GM12892 (cell line): ENCODE measurements at regions not wholly inside any gene's neighbourhood (a gene's known extent, or its start where the extent isn't known, plus 50 kb on each side); places are given as distances from the start of the nearest gene placed in this dataset.
"Not testable (repeated sequence)": the region's sequence is repeated elsewhere in the genome, so short reads cannot be mapped to it uniquely, and the experiment has no call there.

Experiments
- DNase-seq: peaks from one replicate; pipeline ENCODE4 v3.0.0; 2011; ENCODE audit not compliant: insufficient read length
- FAIRE-seq: peaks from 2 replicates; lab custom pipeline; 2011; peaks lifted over from hg19 to GRCh38; lab: Jason Lieb, UNC
- POLR2A ChIP-seq: IDR thresholded peaks from 2 replicates; pipeline ENCODE4 v1.6.1; 2011; ENCODE audit warnings: low read depth, low read length, control low read depth
- POLR2AphosphoS5 ChIP-seq: IDR thresholded peaks from 2 replicates; pipeline ENCODE4 v1.6.1; 2011; ENCODE audit warnings: low read depth, low read length, control low read depth
- TAF1 ChIP-seq: IDR thresholded peaks from 2 replicates; pipeline ENCODE4 v1.6.1; 2011; ENCODE audit warnings: low read depth, mild to moderate bottlenecking, control low read depth, low read length, borderline replicate concordance

DNA sequence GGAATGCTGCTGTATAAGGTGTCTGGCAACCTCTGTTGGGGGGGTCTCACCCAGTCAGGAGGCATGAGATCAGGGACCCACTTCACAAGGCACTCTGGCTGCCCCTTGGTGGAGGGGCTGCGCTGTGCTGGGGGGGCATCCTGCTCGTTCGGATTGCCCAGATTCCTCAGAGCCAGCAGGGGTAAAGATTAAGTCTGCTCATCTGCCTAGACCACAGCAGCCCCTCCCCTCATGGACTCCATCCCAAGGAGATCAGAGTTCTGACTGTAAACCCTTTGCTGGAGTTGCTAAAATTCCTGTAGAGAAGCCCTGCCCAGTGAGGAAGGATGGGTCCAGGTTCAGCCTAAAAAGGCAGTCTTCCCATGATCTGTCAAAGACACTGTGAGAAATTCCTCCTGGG is 262.0 kb upstream of the C9orf72 start:
- DNase-seq, result no peak
- FAIRE-seq, result no peak
- TF ChIP-seq POLR2A, result no peak
- TF ChIP-seq POLR2AphosphoS5, result no peak
- no peak for TF ChIP-seq TAF1

DNA sequence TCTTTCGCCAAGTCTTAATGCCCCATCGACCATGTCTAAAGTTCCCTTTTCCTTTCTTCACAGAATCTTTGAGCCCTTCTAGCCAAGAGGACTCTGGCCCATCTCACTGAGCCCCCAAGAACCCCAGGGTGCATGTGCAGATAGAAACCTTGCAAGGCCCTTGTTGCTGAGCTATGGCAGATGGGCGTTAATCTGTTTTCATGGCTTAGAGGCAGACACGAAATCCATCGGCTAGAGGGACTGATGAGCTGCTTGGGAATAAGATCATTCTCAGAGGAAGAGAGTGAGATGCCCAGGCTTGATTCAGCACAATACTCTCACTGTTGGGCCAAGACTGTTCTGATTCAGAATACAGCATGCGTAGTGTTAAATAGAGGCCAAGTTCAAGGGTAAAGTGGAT is 262.5 kb upstream of the C9orf72 start:
- FAIRE-seq (no peak), DNase-seq (no peak)
- TF ChIP-seq TAF1, result no peak
- TF ChIP-seq POLR2A, result no peak
- TF ChIP-seq POLR2AphosphoS5, result no peak

DNA sequence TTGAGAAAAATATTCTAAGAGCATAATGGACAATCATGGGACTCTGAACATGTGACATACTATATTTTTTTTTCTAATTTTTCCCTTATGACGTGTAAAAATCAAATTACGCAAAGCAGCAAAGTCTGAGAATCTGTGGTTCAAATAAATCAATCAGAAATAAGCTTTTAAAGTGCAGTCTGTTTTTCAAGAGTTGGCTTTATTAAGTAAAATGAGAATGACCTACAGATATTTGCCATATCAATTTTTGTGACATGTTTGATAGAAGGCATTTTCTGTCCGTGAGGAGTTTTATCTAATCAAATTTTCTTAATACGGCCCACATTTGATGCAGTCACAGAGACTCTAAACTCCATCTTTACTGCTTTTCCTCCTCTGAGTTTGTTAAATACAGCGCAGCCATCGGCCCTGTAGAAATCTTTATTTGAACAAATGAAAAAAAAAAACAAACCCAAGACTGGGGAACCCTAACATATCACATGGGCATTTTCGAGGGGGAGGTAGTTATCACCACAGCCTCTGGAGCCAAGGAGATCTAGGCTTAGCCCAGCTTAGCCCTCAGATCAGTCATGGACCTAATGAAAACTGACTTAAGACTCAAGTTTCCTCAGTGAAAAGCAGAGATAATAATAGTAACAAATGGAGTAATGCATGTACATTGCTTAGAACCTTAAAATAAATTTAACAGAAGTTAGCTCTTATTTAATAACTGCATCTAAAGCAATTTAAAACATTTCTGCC is 263.6 kb upstream of the C9orf72 start:
- FAIRE-seq, result no peak
- no peak for TF ChIP-seq TAF1
- DNase-seq, result no peak

DNA sequence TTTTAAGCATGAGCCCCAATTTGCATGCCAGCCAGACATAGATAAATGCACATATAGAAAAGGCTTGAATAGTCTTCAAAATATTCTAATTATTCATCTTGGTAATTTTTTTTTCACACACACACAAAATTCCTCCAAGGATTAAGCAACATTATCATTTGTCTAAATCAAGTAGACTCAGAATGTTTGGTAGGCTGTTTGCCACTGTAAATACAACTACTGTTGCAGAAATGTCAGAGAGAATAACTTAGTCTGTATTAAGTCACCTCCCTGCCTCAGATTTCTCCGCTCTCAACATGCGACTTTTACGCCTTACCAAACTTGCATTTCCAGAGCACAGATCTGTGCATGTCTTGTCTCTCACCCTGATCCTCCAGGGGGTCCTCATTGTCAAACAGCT is 265.6 kb upstream of the C9orf72 start:
- TF ChIP-seq TAF1, result no peak
- no peak for TF ChIP-seq POLR2AphosphoS5
- TF ChIP-seq POLR2A, result no peak
- FAIRE-seq (no peak), DNase-seq (no peak)

DNA sequence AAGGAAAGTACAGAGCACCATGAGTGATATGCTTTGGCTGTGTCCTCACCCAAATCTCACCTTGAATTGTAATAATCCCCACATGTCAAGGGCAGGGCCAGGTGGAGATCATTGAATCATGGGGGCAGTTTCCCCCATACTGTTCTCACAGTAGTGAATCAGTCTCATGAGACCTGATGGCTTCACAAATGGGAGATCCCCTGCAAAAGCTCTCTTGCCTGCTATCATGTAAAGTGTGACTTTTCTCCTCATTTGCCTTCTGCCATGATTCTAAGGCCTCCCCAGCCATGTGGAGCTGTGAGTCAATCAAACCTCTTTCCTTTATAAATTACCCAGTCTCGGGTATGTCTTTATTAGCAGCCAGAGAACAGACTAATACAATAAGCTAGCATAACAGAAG is 266.5 kb upstream of the C9orf72 start:
- not testable (repeated sequence) for DNase-seq, FAIRE-seq

DNA sequence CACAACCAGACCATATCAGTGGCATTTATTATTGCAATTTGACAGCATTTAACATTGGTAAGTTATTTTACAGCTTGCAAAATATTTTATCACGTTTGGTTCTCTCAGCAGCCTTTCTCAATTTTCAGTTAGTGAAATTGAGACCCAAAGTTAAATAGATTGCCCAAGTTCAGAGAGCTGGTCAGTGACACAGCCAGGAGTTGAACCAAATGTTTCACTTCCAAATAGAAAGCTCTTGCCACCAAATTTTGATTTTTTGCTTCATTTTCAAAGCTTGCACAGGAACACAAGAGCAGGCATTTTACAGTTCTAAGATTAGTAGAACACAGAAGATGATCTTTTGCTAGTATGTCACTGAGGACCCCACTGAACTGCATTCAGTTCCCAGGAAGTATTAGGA is 271.5 kb upstream of the C9orf72 start:
- no peak for TF ChIP-seq TAF1
- no peak for TF ChIP-seq POLR2AphosphoS5
- TF ChIP-seq POLR2A, result no peak
- DNase-seq (no peak), FAIRE-seq (no peak)

DNA sequence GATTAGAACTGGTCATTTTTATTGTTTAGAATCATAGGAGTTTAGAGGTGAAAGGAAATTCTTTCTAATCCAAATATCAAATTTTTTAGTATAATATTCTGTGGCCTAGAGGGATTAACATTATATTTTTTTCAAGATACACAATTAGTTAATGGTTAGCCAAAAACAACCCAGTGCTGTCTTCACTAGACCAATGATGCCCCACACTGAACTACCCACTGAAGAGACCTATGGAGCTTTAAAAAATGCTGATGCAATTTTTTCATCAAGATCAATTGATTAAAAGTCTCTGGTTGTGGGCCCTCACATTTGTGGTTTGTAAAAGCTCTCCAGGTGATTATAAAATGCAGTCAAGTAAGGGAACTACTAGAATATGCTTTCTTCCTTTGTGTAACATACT is 274.1 kb upstream of the C9orf72 start:
- TF ChIP-seq POLR2AphosphoS5 (no peak), POLR2A (no peak), TAF1 (no peak)
- no peak for DNase-seq
- FAIRE-seq, result no peak

DNA sequence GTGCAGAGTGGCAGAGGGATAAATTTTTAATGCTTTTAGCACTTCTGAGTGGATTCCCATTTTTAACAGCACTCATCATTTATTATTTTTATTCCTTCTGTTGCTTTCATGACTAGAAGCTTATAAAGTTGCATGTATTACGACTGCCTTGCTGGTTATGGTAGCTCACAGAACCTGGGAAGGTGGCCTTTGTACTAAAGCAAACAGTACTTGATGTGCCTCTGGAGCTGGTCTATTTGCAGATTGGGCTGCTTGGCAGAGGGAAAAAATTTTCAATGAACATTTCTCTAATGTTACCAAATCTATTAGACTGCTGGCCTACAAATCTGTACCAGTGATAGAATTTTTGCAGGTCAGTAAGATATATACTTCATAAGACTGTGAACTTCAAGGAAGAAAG is 274.5 kb upstream of the C9orf72 start:
- DNase-seq, result no peak
- TF ChIP-seq TAF1 (no peak), POLR2A (no peak), POLR2AphosphoS5 (no peak)
- no peak for FAIRE-seq

DNA sequence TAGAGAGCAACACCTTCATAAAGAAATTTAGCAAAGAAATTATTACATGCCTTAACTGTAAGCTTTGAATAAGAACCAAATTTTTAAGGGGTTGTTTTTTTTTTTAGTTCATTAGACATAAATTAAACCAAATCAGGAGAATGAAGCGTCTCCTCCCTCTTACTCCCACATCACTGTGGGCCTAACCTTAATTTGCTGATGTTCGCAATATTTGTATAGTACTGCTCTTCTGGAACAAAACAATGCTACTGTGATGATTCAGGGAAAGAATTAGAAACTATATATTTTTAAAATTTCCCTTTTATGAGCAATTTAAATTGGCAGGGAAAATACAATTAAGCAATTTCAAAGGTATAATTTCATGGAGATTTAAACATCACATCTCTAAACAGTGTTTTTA is 275.0 kb upstream of the C9orf72 start:
- no peak for TF ChIP-seq TAF1
- no peak for TF ChIP-seq POLR2A
- no peak for TF ChIP-seq POLR2AphosphoS5
- no peak for FAIRE-seq
- no peak for DNase-seq

DNA sequence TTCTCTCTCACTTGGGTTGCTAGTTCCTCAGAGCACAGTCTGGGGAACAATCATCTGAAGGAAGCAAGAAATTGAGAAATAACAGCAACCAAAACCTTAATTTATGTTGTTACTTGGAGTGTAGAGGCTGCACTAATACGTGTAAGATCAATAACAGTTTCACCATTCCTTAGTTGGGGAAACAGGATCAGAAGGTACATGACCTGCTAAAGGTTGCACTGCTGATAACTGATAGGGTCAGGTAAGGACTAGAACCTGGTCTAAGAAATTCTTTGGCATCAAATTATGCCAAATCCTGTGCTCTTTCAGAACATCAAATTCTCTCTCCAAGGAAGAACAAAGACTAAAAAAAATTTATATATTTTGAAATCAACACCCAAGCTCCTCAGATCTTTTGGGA is 278.6 kb upstream of the C9orf72 start:
- no peak for DNase-seq
- TF ChIP-seq POLR2A (no peak), POLR2AphosphoS5 (no peak), TAF1 (no peak)
- FAIRE-seq, result no peak

DNA sequence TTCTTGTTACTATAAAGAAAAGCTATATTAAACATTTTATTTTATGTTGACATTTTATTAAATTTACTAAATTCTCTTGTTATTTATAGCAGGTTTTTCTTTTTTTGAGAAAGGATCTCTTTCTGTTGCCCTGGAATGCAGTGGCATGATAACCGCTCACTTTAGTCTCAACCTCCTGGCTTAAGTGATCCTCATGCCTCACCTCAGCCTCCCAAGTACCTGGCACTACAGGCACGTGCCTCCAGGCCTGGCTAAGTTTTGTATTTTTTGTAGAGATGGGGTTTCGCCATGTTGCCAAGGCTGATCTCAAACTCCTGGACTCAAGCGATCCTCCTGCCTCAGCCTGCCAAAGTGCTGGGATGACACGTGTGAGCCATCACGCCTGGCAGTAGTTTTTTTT is 280.2 kb upstream of the C9orf72 start:
- DNase-seq (no peak), FAIRE-seq (no peak)
- no peak for TF ChIP-seq TAF1
- no peak for TF ChIP-seq POLR2AphosphoS5
- TF ChIP-seq POLR2A, result no peak

DNA sequence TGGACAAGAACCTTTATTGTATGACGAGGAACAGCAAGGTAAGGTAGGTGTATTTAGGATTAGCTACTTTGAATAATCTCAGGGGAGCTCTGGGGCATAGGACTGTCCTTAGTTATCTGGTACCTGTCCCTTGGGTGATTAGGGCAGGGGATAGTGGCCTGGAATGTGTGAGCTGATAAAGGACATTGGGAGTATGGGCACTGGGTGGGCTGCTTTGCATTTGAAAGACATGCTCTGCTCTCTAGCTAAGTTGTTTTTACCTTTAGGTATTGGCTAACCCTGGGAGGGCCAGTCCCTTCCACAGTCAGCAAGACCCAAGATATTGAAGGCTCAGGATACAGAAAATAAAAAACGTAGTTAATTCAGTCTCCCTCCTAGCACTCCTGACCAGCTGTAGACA is 282.8 kb upstream of the C9orf72 start:
- no peak for FAIRE-seq
- no peak for TF ChIP-seq TAF1
- no peak for TF ChIP-seq POLR2A
- no peak for TF ChIP-seq POLR2AphosphoS5
- DNase-seq, result no peak

DNA sequence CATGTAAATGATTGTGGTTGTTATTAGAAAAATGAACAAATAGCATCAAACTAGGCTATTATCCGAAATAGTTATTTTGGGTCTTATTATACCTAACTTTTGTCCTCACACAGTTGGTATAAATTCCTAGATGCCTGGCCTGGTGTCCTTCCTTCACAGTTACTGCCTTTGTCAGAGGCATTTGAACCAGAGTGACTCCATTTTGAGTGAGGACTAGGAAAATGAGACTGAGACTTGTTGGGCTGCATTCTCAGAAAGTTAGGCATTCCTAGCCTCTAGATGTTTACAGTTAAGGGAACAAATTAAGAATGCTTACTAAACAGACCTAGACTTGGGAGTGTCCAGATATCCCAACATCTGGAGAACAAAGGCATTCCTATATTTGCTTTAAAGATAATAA is 283.5 kb upstream of the C9orf72 start:
- DNase-seq (no peak), FAIRE-seq (no peak)
- TF ChIP-seq TAF1, result no peak
- no peak for TF ChIP-seq POLR2AphosphoS5
- TF ChIP-seq POLR2A, result no peak

DNA sequence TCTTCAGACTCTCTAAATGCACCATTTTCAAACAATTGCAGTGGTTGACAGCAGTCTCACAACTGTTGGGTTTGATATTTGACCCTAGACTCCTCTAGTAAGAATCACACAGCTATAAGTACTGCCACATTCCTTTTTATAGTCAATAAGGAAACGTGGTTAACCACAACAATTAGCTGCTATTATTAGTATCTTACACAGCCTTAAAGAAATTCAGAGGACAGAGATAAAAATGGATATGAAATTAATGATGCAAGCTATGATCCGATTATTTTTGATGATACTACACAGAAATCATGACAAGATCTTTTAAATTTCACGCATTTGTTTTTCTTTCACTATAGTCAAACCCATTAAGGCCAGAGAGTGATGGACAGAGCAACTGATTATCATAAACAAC is 288.6 kb upstream of the C9orf72 start:
- FAIRE-seq (no peak), DNase-seq (no peak)
- TF ChIP-seq TAF1 (no peak), POLR2AphosphoS5 (no peak), POLR2A (no peak)
